Epithelial cell of proximal tubule (primary cell): ENCODE measurements at regions not wholly inside any gene's neighbourhood (a gene's known extent, or its start where the extent isn't known, plus 50 kb on each side); places are given as distances from the start of the nearest gene placed in this dataset.

Experiments
- DNase-seq: peaks from one replicate; pipeline ENCODE4 v3.0.0-alpha.2; 2011; ENCODE audit warnings: low read depth
- H3K4me3 ChIP-seq: 2 replicates; pipeline ENCODE4 v1.5.1; 2011; ENCODE audit warnings: low read depth, mild to moderate bottlenecking, low read length
- CTCF ChIP-seq: conservative IDR thresholded peaks from 2 replicates; pipeline ENCODE4 v1.5.1; 2012; ENCODE audit warnings: low read depth, mild to moderate bottlenecking, low read length

GRCh38 chr10:110403593-110403992 is 94.1 kb upstream of the DUSP5 start:
- no peak for TF ChIP-seq CTCF
- no peak for DNase-seq
- H3K4me3 ChIP-seq = no peak overlapping the region

- DNase-seq = no peak
- TF ChIP-seq CTCF = no peak
- H3K4me3 ChIP-seq = no peak overlapping the region
Observed at GRCh38 chr10:110404413-110404812, 93.3 kb upstream of the DUSP5 start.

GRCh38 chr10:110404825-110405224 is 92.9 kb upstream of the DUSP5 start:
- no peak for DNase-seq
- no peak for TF ChIP-seq CTCF
- H3K4me3 ChIP-seq = no peak overlapping the region

- H3K4me3 ChIP-seq = no peak overlapping the region
- no peak for DNase-seq
- no peak for TF ChIP-seq CTCF
Observed at GRCh38 chr10:110405380-110405779, 92.3 kb upstream of the DUSP5 start.

- no peak for TF ChIP-seq CTCF
- no peak overlapping the region for H3K4me3 ChIP-seq
- no peak for DNase-seq
Observed at GRCh38 chr10:110407301-110408170, 90.2 kb upstream of the DUSP5 start.

GRCh38 chr10:110408203-110408871 is 89.4 kb upstream of the DUSP5 start:
- DNase-seq = no peak
- no peak for TF ChIP-seq CTCF
- no peak overlapping the region for H3K4me3 ChIP-seq
